Cardiac muscle cell (in vitro differentiated cells and primary cell): ENCODE measurements at regions not wholly inside any gene's neighbourhood (a gene's known extent, or its start where the extent isn't known, plus 50 kb on each side); places are given as distances from the start of the nearest gene placed in this dataset.
"Not testable (repeated sequence)": the region's sequence is repeated elsewhere in the genome, so short reads cannot be mapped to it uniquely, and the experiment has no call there.

ENCODE experiments used
- DNase-seq, 2 donors: peaks; one replicate each; pipeline versions ENCODE4 v3.0.0 to v3.0.0-alpha.2; 2010 to 2017; ENCODE audit warnings: low read depth in 1 of 2, low spot score in 1 of 2
- H3K27ac ChIP-seq: fragments of 200-600 bp; sonication (generic); 2 replicates; pipeline ENCODE4 v1.5.1; 2016
- H3K27me3 ChIP-seq: fragments of 200-600 bp; sonication (generic); 2 replicates; pipeline ENCODE4 v1.6.0; 2016; ENCODE audit warnings: control low read depth
- H3K36me3 ChIP-seq: fragments of 200-600 bp; sonication (generic); 2 replicates; pipeline ENCODE4 v1.5.1; 2016; ENCODE audit warnings: control low read depth
- H3K4me1 ChIP-seq: fragments of 200-600 bp; sonication (generic); 2 replicates; pipeline ENCODE4 v1.8.1; 2017; ENCODE audit warnings: low read depth, mild to moderate bottlenecking, mixed run types
- H3K4me3 ChIP-seq: fragments of 200-600 bp; sonication (generic); 2 replicates; pipeline ENCODE4 v1.5.1; 2016; ENCODE audit warnings: mild to moderate bottlenecking
- H3K9me3 ChIP-seq: fragments of 200-600 bp; sonication (generic); 2 replicates; pipeline ENCODE4 v1.5.1; 2017; ENCODE audit warnings: low read depth, mild to moderate bottlenecking, control low read depth
- CTCF ChIP-seq: IDR thresholded peaks from 2 replicates; pipeline ENCODE4 v1.5.1; 2012; ENCODE audit warnings: low read depth, mild to moderate bottlenecking, low read length

GRCh38 chr4:126899331-126899801 lies 733.4 kb upstream of the INTU start:
- H3K9me3 ChIP-seq: no peaks in the 10 kb centered on the region
- peak; percentile 5 to 64 for DNase-seq
- no peaks in the 10 kb centered on the region for H3K27me3 ChIP-seq
- no peak overlapping the region for H3K27ac ChIP-seq
- no peaks in the 10 kb centered on the region for H3K4me1 ChIP-seq
- no peak for TF ChIP-seq CTCF
- H3K36me3 ChIP-seq: no peaks in the 10 kb centered on the region
- H3K4me3 ChIP-seq: no peak overlapping the region

GRCh38 chr4:126906466-126906865 lies 726.3 kb upstream of the INTU start:
- Histone ChIP-seq H3K4me3 (no peak overlapping the region), H3K27me3 (no peaks in the 10 kb centered on the region), H3K36me3 (no peaks in the 10 kb centered on the region), H3K4me1 (no peaks in the 10 kb centered on the region), H3K27ac (no peak overlapping the region), H3K9me3 (no peaks in the 10 kb centered on the region)
- no peak for DNase-seq
- no peak for TF ChIP-seq CTCF

- H3K27ac ChIP-seq: no peak overlapping the region
- TF ChIP-seq CTCF: no peak
- no peaks in the 10 kb centered on the region for H3K27me3 ChIP-seq
- no peaks in the 10 kb centered on the region for H3K9me3 ChIP-seq
- H3K4me3 ChIP-seq: no peak overlapping the region
- H3K36me3 ChIP-seq: no peaks in the 10 kb centered on the region
- no peak for DNase-seq
- no peaks in the 10 kb centered on the region for H3K4me1 ChIP-seq
Observed at GRCh38 chr4:126907389-126907788, 725.4 kb upstream of the INTU start.

GRCh38 chr4:126916049-126916625 lies 716.6 kb upstream of the INTU start:
- Histone ChIP-seq H3K27ac (no peak overlapping the region), H3K9me3 (no peaks in the 10 kb centered on the region), H3K36me3 (no peaks in the 10 kb centered on the region), H3K4me1 (no peaks in the 10 kb centered on the region), H3K4me3 (no peak overlapping the region), H3K27me3 (no peaks in the 10 kb centered on the region)
- TF ChIP-seq CTCF: no peak
- peak in 1 of 2 donors; percentile 55 for DNase-seq

GRCh38 chr4:126916626-126917140 lies 716.1 kb upstream of the INTU start:
- no peaks in the 10 kb centered on the region for H3K27me3 ChIP-seq
- TF ChIP-seq CTCF: no peak
- no peak overlapping the region for H3K27ac ChIP-seq
- DNase-seq: peak in 1 of 2 donors; percentile 78
- H3K36me3 ChIP-seq: no peaks in the 10 kb centered on the region
- H3K4me3 ChIP-seq: no peak overlapping the region
- no peaks in the 10 kb centered on the region for H3K9me3 ChIP-seq
- H3K4me1 ChIP-seq: no peaks in the 10 kb centered on the region

GRCh38 chr4:126922328-126922938 lies 710.3 kb upstream of the INTU start:
- not testable (repeated sequence) for H3K9me3 ChIP-seq, H3K36me3 ChIP-seq, H3K27me3 ChIP-seq, H3K4me3 ChIP-seq, DNase-seq, H3K4me1 ChIP-seq, H3K27ac ChIP-seq
